Neural cell (in vitro differentiated cells): ENCODE measurements at regions not wholly inside any gene's neighbourhood (a gene's known extent, or its start where the extent isn't known, plus 50 kb on each side); places are given as distances from the start of the nearest gene placed in this dataset.

Experiments used
- H2AFZ ChIP-seq: fragments of 200-600, 300-800 bp; sonication (generic), shearing (Covaris generic); 2 replicates; pipeline ENCODE4 v1.6.0; 2014; ENCODE audit warnings: low read depth, mild to moderate bottlenecking, antibody characterized with exemption, low read length, moderate library complexity
- H3F3A ChIP-seq: fragments of 200-600 bp; shearing (Covaris generic); 2 replicates; pipeline ENCODE4 v1.6.1; 2016; ENCODE audit warnings: mild to moderate bottlenecking, moderate library complexity, mixed read lengths, antibody characterized with exemption, low read length; ENCODE audit not compliant: insufficient read depth, poor library complexity, severe bottlenecking
- H3K27ac ChIP-seq: fragments of 200-600, 300-800 bp; sonication (generic), shearing (Covaris generic); 2 replicates; pipeline ENCODE4 v1.5.1; 2014; ENCODE audit warnings: mild to moderate bottlenecking, low read length, moderate library complexity
- H3K27me3 ChIP-seq: fragments of 300-800, 200-600 bp; sonication (generic), shearing (Covaris generic); 2 replicates; pipeline ENCODE4 v1.6.0; 2014; ENCODE audit warnings: mild to moderate bottlenecking, low read depth, low read length, moderate library complexity; ENCODE audit not compliant: insufficient read depth
- H3K36me3 ChIP-seq: fragments of 300-800, 200-600 bp; sonication (generic), shearing (Covaris generic); 2 replicates; pipeline ENCODE4 v1.5.1; 2014; ENCODE audit warnings: mild to moderate bottlenecking, antibody characterized with exemption, low read length, moderate library complexity; ENCODE audit not compliant: insufficient read depth
- H3K4me2 ChIP-seq: fragments of 300-800, 200-600 bp; sonication (generic), shearing (Covaris generic); 2 replicates; pipeline ENCODE4 v1.6.0; 2014; ENCODE audit warnings: mild to moderate bottlenecking, low read length
- H3K4me3 ChIP-seq: fragments of 300-800, 200-600 bp; sonication (generic), shearing (Covaris generic); 2 replicates; pipeline ENCODE4 v1.5.1; 2014; ENCODE audit warnings: mild to moderate bottlenecking, low read length, moderate library complexity
- H3K79me2 ChIP-seq: fragments of 200-600 bp; shearing (Covaris generic); replicated peaks from 2 replicates; pipeline ENCODE4 v1.6.0; 2014; ENCODE audit warnings: mild to moderate bottlenecking, low read length, moderate library complexity; ENCODE audit not compliant: insufficient read depth
- H3K9ac ChIP-seq: fragments of 300-800, 200-600 bp; sonication (generic), shearing (Covaris generic); 2 replicates; pipeline ENCODE4 v1.6.1; 2016; ENCODE audit warnings: mild to moderate bottlenecking, low read length, mixed read lengths
- H3K9me2 ChIP-seq: fragments of 200-600 bp; shearing (Covaris generic); 2 replicates; pipeline ENCODE4 v1.6.1; 2016; ENCODE audit warnings: mild to moderate bottlenecking, low read length, mixed read lengths; ENCODE audit not compliant: insufficient read depth
- H3K9me3 ChIP-seq: fragments of 200-600, 300-800 bp; sonication (generic), shearing (Covaris generic); 2 replicates; pipeline ENCODE4 v1.6.1; 2016; ENCODE audit warnings: mild to moderate bottlenecking, mixed run types, low read length, moderate library complexity, mixed read lengths
- H4K20me1 ChIP-seq: fragments of 200-600 bp; shearing (Covaris generic); 2 replicates; pipeline ENCODE4 v1.6.1; 2016; ENCODE audit warnings: mild to moderate bottlenecking, mixed run types; ENCODE audit not compliant: insufficient read depth
- CTCF ChIP-seq: fragments of 450-650 bp; IDR thresholded peaks from 2 replicates; pipeline ENCODE4 v1.5.1; 2014; ENCODE audit warnings: antibody characterized with exemption, mild to moderate bottlenecking, moderate library complexity; ENCODE audit not compliant: poor library complexity, severe bottlenecking
- EP300 ChIP-seq: fragments of 450-650 bp; conservative IDR thresholded peaks from 2 replicates; pipeline ENCODE4 v1.6.1; 2014; ENCODE audit warnings: antibody characterized with exemption, mild to moderate bottlenecking, moderate library complexity; ENCODE audit not compliant: poor library complexity, severe bottlenecking
- EZH2 ChIP-seq: fragments of 200-600, 300-800 bp; shearing (Covaris generic), sonication (generic); IDR thresholded peaks from 2 replicates; pipeline ENCODE4 v1.6.1; 2014; ENCODE audit warnings: antibody characterized with exemption, low read length, borderline replicate concordance, mild to moderate bottlenecking; ENCODE audit not compliant: insufficient read depth, poor library complexity, severe bottlenecking
- MXI1 ChIP-seq: fragments of 450-650 bp; conservative IDR thresholded peaks from 2 replicates; pipeline ENCODE4 v1.6.1; 2014; ENCODE audit warnings: antibody characterized with exemption, mild to moderate bottlenecking; ENCODE audit not compliant: poor library complexity, severe bottlenecking
- POLR2AphosphoS5 ChIP-seq: IDR thresholded peaks from 2 replicates; pipeline ENCODE4 v1.6.1; 2012
- RAD21 ChIP-seq: fragments of 450-650 bp; conservative IDR thresholded peaks from 2 replicates; pipeline ENCODE4 v1.6.1; 2014; ENCODE audit warnings: antibody characterized with exemption, mild to moderate bottlenecking, moderate library complexity
- REST ChIP-seq: IDR thresholded peaks from 2 replicates; pipeline ENCODE4 v1.6.1; 2012; ENCODE audit warnings: borderline replicate concordance
- SMC3 ChIP-seq: fragments of 450-650 bp; conservative IDR thresholded peaks from 2 replicates; pipeline ENCODE4 v1.6.1; 2014; ENCODE audit warnings: antibody characterized with exemption, mild to moderate bottlenecking, moderate library complexity; ENCODE audit not compliant: poor library complexity
- TAF1 ChIP-seq: IDR thresholded peaks from 2 replicates; pipeline ENCODE4 v1.6.1; 2012; ENCODE audit warnings: low read depth

- H3K36me3 ChIP-seq = no peaks in the 10 kb centered on the region
- H3K9me2 ChIP-seq = no peaks in the 10 kb centered on the region
- H3K27ac ChIP-seq = no peak overlapping the region
- TF ChIP-seq CTCF = no peak
- no peak for TF ChIP-seq EZH2
- TF ChIP-seq POLR2AphosphoS5 = no peak
- no peak for TF ChIP-seq SMC3
- no peak for TF ChIP-seq TAF1
- no peak for TF ChIP-seq EP300
- no peak for TF ChIP-seq REST
- no peak for TF ChIP-seq MXI1
- TF ChIP-seq RAD21 = no peak
- peaks cover 5% of the 10 kb centered on the region for H3K79me2 ChIP-seq
- no peak overlapping the region for H3K4me2 ChIP-seq
- no peak overlapping the region for H2AFZ ChIP-seq
- no peak overlapping the region for H3K9ac ChIP-seq
- no peaks in the 10 kb centered on the region for H4K20me1 ChIP-seq
- no peaks in the 10 kb centered on the region for H3F3A ChIP-seq
- H3K9me3 ChIP-seq = no peaks in the 10 kb centered on the region
- H3K27me3 ChIP-seq = no peaks in the 10 kb centered on the region
- no peak overlapping the region for H3K4me3 ChIP-seq
These were observed 433.8 kb upstream of the CDH9 start for GRCh38 chr5:27472000-27472763.

GRCh38 chr5:27466959-27467358 is 428.6 kb upstream of the CDH9 start:
- no peak overlapping the region for H3K27ac ChIP-seq
- TF ChIP-seq CTCF (no peak), TAF1 (no peak), POLR2AphosphoS5 (no peak), MXI1 (no peak), EZH2 (no peak), EP300 (no peak), REST (no peak), RAD21 (no peak), SMC3 (no peak)

More at GRCh38 chr5:27466959-27467358, 428.6 kb upstream of the CDH9 start:
- Histone ChIP-seq H3K9ac (no peak overlapping the region), H3K79me2 (no peaks in the 10 kb centered on the region), H3K9me3 (no peaks in the 10 kb centered on the region), H2AFZ (no peak overlapping the region), H4K20me1 (no peaks in the 10 kb centered on the region), H3K27me3 (no peaks in the 10 kb centered on the region), H3F3A (no peaks in the 10 kb centered on the region), H3K4me3 (no peak overlapping the region), H3K9me2 (no peaks in the 10 kb centered on the region), H3K4me2 (no peak overlapping the region), H3K36me3 (no peaks in the 10 kb centered on the region)
